Mucosa of rectum (tissue), 2 donors: ENCODE measurements at regions not wholly inside any gene's neighbourhood (a gene's known extent, or its start where the extent isn't known, plus 50 kb on each side); places are given as distances from the start of the nearest gene placed in this dataset.

ENCODE experiments used
- H3K27ac ChIP-seq, 2 donors: one replicate each; pipeline ENCODE4 v1.7.0; 2013; ENCODE audit warnings: inconsistent platforms in 2 of 2, low read depth in 2 of 2, low read length in 2 of 2
- H3K27me3 ChIP-seq, 2 donors: one replicate each; pipeline ENCODE4 v1.7.0; 2013; ENCODE audit warnings: low read length in 2 of 2; ENCODE audit not compliant: control insufficient read depth in 2 of 2, insufficient read depth in 2 of 2
- H3K36me3 ChIP-seq, 2 donors: one replicate each; pipeline ENCODE4 v1.7.0; 2013; ENCODE audit warnings: low read length in 2 of 2; ENCODE audit not compliant: control insufficient read depth in 2 of 2, insufficient read depth in 2 of 2
- H3K4me1 ChIP-seq, 2 donors: one replicate each; pipeline ENCODE4 v1.7.0; 2013; ENCODE audit warnings: low read length in 2 of 2, mild to moderate bottlenecking in 1 of 2; ENCODE audit not compliant: control insufficient read depth in 2 of 2, insufficient read depth in 2 of 2
- H3K4me3 ChIP-seq, 2 donors: one replicate each; pipeline ENCODE4 v1.7.0; 2013; ENCODE audit warnings: low read length in 2 of 2
- H3K9ac ChIP-seq, 2 donors: one replicate each; pipeline ENCODE4 v1.7.0; 2013; ENCODE audit warnings: low read length in 2 of 2, low read depth in 1 of 2, mild to moderate bottlenecking in 1 of 2
- H3K9me3 ChIP-seq, 2 donors: one replicate each; pipeline ENCODE4 v1.7.0; 2013; ENCODE audit warnings: low read length in 2 of 2; ENCODE audit not compliant: control insufficient read depth in 2 of 2
- donor health status: healthy.
- donor health status: Normal muscosa, but diverticular disease.

- H3K4me3 ChIP-seq: no peak overlapping the region
- H3K9ac ChIP-seq: no peak overlapping the region
- H3K36me3 ChIP-seq: no peaks in the 10 kb centered on the region
- no peaks in the 10 kb centered on the region for H3K9me3 ChIP-seq
- H3K4me1 ChIP-seq: peaks cover 4 to 12% of the 10 kb centered on the region in 2 donors
- no peaks in the 10 kb centered on the region for H3K27me3 ChIP-seq
- peak overlapping the region in 1 of 2 donors; percentile 35 for H3K27ac ChIP-seq
Observed at GRCh38 chr6:15948930-15949900, 179.7 kb upstream of the MYLIP start.

GRCh38 chr6:15947923-15948322 lies 181.0 kb upstream of the MYLIP start:
- H3K9ac ChIP-seq: no peak overlapping the region
- H3K4me3 ChIP-seq: no peak overlapping the region
- no peak overlapping the region for H3K27ac ChIP-seq
- H3K9me3 ChIP-seq: no peaks in the 10 kb centered on the region
- H3K36me3 ChIP-seq: no peaks in the 10 kb centered on the region
- H3K27me3 ChIP-seq: no peaks in the 10 kb centered on the region
- peaks cover 4 to 12% of the 10 kb centered on the region in 2 donors for H3K4me1 ChIP-seq

GRCh38 chr6:15947436-15947835 lies 181.4 kb upstream of the MYLIP start:
- no peaks in the 10 kb centered on the region for H3K36me3 ChIP-seq
- H3K27me3 ChIP-seq: no peaks in the 10 kb centered on the region
- H3K4me1 ChIP-seq: peaks cover 4 to 12% of the 10 kb centered on the region in 2 donors
- H3K27ac ChIP-seq: no peak overlapping the region
- no peak overlapping the region for H3K4me3 ChIP-seq
- H3K9ac ChIP-seq: no peak overlapping the region
- H3K9me3 ChIP-seq: no peaks in the 10 kb centered on the region

- Histone ChIP-seq H3K4me3 (no peak overlapping the region), H3K27ac (no peak overlapping the region), H3K9ac (no peak overlapping the region), H3K9me3 (no peaks in the 10 kb centered on the region), H3K4me1 (peaks cover 4 to 12% of the 10 kb centered on the region in 2 donors), H3K27me3 (no peaks in the 10 kb centered on the region), H3K36me3 (no peaks in the 10 kb centered on the region)
Observed at GRCh38 chr6:15946701-15947385, 182.0 kb upstream of the MYLIP start.

GRCh38 chr6:15945593-15946159 lies 183.2 kb upstream of the MYLIP start:
- no peaks in the 10 kb centered on the region for H3K27me3 ChIP-seq
- no peak overlapping the region for H3K9ac ChIP-seq
- no peak overlapping the region for H3K4me3 ChIP-seq
- H3K4me1 ChIP-seq: peaks cover 4 to 12% of the 10 kb centered on the region in 2 donors
- no peak overlapping the region for H3K27ac ChIP-seq
- no peaks in the 10 kb centered on the region for H3K36me3 ChIP-seq
- no peaks in the 10 kb centered on the region for H3K9me3 ChIP-seq

GRCh38 chr6:15943423-15943822 lies 185.5 kb upstream of the MYLIP start:
- H3K9ac ChIP-seq: no peak overlapping the region
- H3K4me1 ChIP-seq: no peaks in the 10 kb centered on the region
- H3K36me3 ChIP-seq: no peaks in the 10 kb centered on the region
- no peaks in the 10 kb centered on the region for H3K27me3 ChIP-seq
- no peak overlapping the region for H3K27ac ChIP-seq
- H3K4me3 ChIP-seq: no peak overlapping the region
- no peaks in the 10 kb centered on the region for H3K9me3 ChIP-seq

- no peaks in the 10 kb centered on the region for H3K27me3 ChIP-seq
- no peaks in the 10 kb centered on the region for H3K36me3 ChIP-seq
- H3K4me1 ChIP-seq: no peaks in the 10 kb centered on the region
- H3K4me3 ChIP-seq: no peak overlapping the region
- no peak overlapping the region for H3K27ac ChIP-seq
- H3K9ac ChIP-seq: no peak overlapping the region
- H3K9me3 ChIP-seq: no peaks in the 10 kb centered on the region
Observed at GRCh38 chr6:15941168-15941567, 187.7 kb upstream of the MYLIP start.

- Histone ChIP-seq H3K36me3 (no peaks in the 10 kb centered on the region), H3K4me3 (no peak overlapping the region), H3K27me3 (no peaks in the 10 kb centered on the region), H3K9me3 (no peaks in the 10 kb centered on the region), H3K9ac (no peak overlapping the region), H3K4me1 (no peaks in the 10 kb centered on the region), H3K27ac (no peak overlapping the region)
Observed at GRCh38 chr6:15938107-15938506, 190.8 kb upstream of the MYLIP start.

GRCh38 chr6:15937602-15938001 lies 191.3 kb upstream of the MYLIP start:
- Histone ChIP-seq H3K4me3 (no peak overlapping the region), H3K4me1 (no peaks in the 10 kb centered on the region), H3K9me3 (no peaks in the 10 kb centered on the region), H3K27me3 (no peaks in the 10 kb centered on the region), H3K36me3 (no peaks in the 10 kb centered on the region), H3K9ac (no peak overlapping the region), H3K27ac (no peak overlapping the region)

- no peaks in the 10 kb centered on the region for H3K27me3 ChIP-seq
- H3K9ac ChIP-seq: no peak overlapping the region
- H3K4me1 ChIP-seq: no peaks in the 10 kb centered on the region
- H3K4me3 ChIP-seq: no peak overlapping the region
- H3K36me3 ChIP-seq: no peaks in the 10 kb centered on the region
- H3K9me3 ChIP-seq: no peaks in the 10 kb centered on the region
- no peak overlapping the region for H3K27ac ChIP-seq
Observed at GRCh38 chr6:15936503-15936902, 192.4 kb upstream of the MYLIP start.
